HG03565 (cell line): ENCODE measurements at regions not wholly inside any gene's neighbourhood (a gene's known extent, or its start where the extent isn't known, plus 50 kb on each side); places are given as distances from the start of the nearest gene placed in this dataset.
"Not testable (repeated sequence)": the region's sequence is repeated elsewhere in the genome, so short reads cannot be mapped to it uniquely, and the experiment has no call there.

ENCODE experiments used
- ATAC-seq: cut with Tn5 transposase; IDR thresholded peaks from one replicate; pipeline ENCODE4 v1.9.1; 2021; ENCODE audit warnings: mild to moderate bottlenecking, moderate library complexity; ENCODE audit not compliant: unreplicated experiment

DNA sequence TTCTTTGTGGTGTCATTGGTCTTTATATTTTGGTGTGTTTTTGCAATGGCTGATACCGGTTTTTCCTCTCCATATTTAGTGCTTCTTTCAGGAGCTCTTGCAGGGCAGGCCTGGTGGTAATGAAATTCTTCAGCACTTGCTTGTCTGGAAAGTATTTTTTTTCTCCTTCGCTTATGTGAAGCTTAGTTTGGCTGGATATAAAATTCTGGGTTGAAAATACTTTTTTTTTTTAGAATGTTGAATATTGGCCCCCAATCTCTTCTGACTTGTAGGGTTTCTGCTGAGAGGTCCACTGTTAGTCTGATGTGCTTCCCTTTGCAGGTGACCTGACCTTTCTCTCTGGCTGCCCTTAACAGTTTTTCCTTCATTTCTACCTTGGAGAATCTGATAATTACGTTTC, 82.7 kb downstream of the XCL2 start:
- ATAC-seq = not testable (repeated sequence)

DNA sequence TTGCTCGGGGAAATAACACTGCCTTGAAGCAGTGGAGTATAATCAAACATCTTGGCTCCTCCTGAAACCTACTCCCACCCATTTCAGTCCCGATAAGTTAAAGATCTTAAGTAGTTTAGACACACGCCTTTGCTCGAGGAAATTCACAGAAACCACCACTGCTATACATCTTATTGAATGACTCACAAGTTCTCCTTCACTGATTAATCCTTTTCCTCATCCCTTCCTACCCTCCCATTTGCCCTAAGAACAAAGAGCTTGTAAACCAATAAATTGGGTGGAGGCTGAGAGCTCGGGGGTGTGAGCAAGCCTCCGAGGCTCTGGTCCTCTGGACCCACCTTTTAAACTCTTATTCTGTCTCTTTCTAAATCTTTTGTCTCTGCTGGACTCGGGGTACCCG, 86.5 kb downstream of the XCL2 start:
- not testable (repeated sequence) for ATAC-seq

DNA sequence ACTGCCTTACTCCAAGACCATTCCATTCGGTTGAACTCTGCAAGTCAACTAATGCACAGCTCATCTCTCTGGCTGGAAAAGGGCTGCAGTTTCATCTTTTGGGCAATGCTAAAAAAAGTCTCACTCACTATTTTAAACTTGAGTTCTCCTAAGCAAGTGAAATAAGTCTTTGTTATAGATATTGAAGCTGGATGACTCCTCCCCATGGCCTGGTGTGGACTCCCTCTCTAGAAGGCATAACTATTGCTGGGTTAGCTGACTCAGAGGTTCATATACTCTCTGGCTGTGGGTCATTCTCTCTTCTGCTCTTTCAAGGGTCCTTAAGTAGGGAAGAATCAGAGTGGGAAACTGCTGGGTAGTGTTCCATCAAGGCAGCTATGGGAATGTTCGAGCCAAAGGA, 88.0 kb downstream of the XCL2 start:
- no peak for ATAC-seq

DNA sequence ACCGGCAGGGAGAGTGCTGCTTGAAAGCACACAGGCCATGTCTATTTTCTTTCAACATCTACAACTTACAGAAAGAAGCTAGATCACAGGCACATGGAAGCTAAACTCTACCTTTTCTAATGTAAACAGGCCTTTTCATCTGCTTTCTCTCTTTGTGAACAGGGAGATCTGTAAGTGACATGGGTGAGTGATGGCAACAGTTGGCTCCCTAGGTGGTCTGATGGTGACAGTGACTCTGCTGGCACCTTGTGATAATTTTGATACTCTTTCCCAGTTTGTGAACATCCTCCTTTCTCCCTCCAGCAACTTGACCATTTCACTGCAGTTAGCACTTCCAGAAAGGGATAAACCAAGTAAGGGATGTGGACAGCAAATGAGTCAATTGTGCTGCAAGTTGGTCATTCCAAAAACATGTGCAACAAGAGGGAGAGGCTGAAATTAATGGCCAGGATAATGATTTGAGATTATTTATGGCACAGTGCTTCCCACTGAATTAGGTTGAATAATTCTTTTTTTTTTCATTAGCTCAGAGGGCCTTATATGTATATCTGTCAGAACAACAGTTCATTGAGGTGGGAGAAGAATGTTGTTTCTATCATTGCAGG, 89.5 kb downstream of the XCL2 start:
- ATAC-seq = no peak

DNA sequence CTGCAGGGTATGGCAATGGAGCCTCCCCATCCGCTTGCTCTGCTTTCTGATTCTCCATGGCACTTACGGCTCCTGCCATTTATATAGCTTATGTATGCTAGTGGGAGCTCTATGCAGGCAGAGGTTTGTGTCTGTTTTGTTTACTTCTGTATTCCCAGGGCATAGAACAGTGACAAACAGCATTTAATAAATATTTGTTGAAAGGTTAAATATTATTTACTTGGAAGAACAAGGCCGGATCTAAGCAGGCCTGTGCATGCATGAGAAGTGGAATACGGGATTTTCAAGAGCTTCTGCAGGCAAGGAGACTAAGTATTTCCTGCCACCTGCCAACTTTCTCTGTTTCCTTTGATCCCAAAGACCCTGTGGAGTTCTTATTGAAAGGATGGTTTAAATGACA, 90.7 kb downstream of the XCL2 start:
- no peak for ATAC-seq

DNA sequence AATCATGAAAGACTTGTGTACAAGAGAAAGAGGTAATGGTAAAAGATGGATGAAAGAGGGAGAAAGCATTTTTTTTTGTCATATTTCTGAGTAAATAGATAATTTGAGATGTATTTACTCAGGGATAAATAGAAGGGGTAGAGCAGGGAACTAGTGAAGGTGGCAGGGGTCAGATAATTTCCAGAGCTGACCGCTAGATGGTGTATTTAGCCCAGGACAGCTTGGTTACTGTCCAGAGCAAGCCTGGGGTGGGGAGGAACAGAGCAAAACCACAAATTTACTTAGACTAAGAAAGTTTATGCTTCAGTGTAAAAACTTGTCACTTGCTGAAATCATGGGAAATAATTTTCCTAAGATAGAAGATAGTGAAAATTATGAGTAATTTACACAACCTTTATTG, 91.5 kb downstream of the XCL2 start:
- no peak for ATAC-seq

DNA sequence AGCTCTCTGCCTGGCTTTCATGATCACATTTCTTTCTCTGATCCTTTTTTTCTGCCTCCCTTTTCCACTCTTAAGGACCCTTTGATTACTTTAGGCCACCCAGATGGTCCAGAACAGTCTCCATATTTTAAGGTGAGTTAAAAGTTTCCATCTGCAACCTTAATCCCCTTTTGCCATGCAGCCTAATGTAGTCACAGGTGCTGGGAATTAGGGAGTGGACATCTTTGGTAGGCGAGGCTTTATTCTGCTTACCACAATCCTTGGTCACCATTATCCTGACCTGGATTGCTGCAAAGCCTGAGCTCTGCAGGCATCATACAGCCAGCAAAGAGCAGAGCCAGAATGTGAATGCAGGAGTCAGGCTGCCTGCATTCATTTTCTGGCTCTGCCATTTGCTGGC, 95.9 kb downstream of the XCL2 start:
- no peak for ATAC-seq

DNA sequence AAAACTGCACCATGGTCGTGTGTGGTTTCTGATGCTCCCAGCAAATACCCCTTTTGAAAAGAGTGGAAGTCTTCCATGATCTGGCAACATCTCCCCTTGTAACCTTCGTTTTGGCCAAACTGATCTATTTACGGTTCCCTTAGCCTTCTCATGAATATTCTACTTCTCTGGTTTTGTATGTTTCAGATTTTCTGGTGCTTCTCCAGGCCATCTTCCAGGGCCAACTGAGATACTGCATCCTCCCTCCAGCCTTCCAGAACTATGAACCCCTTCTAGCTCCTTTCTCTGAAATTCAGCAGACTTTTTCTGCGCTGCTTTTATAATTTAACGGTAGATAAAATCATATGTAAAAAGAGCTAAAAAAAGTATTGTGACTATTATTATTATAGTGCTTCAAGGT, 97.7 kb downstream of the XCL2 start:
- ATAC-seq = no peak

DNA sequence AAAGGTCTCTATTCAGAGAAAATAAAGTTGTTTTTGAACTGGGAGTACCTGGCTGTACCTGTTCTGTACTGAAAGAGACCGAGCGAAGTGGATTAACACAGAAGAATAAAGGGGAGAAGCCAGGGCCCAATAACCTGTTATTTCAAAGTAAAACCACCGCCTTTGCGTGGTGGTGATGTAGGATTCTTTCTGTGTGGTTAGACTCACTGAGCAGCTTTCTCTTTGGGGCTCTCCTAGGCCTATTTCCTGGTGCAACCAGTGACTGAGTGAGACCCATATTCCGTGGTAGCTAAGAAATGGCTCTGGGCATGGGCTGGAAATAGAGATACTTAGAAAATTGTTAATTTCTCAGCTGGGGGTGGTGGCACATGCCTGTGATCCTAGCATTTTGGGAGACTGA, 99.9 kb downstream of the XCL2 start:
- ATAC-seq = no peak

DNA sequence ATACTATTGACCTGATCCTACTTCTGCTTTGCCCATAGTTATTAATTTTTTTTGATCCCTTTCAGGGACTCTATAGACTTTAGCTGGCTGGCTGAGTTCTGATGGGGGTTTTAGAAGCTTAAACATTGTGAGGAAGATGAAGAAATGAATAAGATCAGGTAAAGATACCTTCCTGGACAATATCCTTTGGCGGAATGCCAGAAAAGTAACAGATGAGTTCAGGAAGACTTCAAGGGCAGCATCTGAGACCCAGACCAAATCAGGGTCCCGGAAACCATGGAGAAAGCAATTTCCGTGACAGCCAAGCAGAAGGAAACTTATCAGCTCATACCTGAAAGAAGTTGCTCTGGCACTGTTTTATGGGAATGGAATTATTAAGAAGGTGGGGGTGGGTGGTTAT, 100.4 kb downstream of the XCL2 start:
- ATAC-seq = no peak

DNA sequence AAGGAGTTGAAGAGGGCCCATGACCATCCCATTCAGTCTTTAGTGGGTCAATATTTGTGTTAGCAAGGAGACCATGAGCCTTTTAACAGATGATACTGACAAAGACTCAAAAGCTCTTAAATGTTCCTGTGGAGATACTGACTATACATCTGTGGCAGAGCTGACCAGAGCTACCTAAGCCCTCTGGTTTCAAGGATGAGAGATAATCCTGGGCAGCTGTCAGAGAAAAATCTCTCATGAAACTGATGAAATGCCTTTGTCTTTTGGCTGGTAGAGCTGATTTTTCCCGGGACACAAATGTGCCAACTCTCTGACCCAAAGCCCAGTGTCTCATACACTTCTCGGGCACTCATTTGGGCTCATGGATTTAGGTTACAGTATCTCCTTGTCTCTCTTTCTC, 100.9 kb downstream of the XCL2 start:
- no peak for ATAC-seq

DNA sequence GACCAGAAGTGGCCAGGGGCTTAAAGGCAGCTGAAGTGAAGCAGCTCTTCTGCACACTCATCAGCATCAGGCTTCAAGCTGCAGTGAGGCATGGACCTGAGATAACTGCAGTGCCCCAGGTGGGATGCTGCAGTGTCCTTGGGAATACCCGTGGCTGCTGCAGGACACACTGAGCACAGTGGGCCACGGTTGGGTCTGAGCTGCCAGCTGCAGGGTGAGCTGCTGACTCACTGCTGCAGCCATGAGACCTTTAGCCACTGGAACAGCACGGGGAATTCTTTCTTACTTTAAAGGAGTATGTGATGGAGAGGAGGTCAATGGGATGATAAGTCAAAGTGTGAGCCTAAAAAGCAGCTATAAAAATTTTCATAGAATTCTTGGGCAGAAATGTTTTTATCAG, 102.1 kb downstream of the XCL2 start:
- no peak for ATAC-seq

DNA sequence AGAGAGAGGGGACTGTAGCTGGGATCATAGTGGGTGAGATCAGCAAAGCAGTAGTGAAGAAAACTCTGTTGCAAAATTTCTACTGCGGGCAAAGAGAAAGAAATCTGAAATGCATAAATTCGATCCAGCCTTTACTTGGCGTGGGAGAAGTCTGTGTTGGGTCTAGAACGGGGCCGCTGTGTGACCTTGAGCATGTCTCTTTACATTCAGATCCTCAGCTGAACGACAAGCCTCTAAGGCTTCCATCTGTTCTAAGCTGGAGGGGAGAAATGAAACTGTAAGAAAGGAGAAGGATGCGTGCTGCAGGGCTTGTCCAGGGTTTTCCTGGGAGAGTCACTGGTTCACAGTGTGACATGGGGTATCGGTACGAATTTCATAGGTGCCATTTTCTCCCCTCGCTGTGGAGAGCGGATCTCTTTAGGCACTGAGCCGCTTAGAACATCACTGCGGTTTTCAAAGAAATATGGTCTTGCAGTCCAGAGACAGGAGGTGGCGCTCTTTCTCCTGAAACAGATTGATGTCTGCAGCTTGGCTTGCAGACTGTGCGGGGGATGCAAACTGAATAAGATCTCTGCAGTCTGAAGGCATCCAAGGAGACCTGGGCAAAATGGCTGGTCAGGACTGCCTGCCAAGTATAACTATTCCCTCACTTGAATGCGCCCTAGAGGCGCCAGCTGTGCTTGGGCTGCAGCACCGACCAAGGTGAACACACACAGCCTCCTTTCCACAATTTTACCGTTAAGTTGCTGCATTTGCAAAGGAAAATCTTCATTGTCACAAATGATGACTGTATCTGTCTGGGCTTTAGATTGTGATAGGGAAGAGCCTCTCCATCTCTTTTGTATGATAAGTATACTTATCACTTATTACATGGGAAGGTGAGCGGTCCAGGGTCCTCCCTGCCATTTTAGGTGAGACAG, 104.1 kb downstream of the XCL2 start:
- ATAC-seq = peak; percentile 71

DNA sequence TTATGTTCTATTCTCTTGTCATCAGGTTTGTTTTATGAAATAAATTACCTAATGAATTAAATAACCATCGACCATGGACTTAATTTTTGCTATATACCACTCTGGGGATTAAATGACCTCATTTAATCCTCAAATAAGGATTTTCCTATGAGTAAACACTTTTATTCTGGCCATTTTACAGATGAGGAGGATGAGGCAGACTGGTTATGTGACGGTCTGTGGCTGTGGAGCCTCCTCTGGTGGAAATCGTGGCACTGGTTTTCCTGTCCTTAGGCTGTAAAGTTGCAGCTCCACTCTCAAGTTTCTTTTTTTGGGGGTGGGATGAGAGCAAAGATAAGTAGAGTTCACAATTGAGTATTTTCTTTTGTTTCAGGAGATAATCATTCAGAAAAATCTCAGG, 105.2 kb downstream of the XCL2 start:
- ATAC-seq = no peak

DNA sequence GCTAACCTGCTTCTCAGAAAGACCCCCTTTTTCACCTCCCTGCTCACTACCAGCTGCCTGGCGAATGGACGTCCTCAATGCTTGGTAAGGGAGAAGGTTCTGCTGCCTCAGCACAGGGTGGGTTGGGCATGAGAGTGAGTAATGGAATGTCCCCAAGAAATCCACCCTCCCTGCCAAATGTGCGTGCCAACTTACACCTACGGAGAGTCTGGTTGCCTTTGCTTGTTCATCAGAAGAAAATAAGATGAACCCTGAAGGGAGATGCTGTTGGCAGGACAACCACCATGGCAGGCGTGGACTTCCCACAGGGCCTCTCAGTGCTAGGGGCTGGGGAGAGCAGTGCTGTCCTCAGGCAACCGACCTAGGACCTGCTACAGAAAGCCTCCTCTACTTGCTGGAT, 106.0 kb downstream of the XCL2 start:
- no peak for ATAC-seq

DNA sequence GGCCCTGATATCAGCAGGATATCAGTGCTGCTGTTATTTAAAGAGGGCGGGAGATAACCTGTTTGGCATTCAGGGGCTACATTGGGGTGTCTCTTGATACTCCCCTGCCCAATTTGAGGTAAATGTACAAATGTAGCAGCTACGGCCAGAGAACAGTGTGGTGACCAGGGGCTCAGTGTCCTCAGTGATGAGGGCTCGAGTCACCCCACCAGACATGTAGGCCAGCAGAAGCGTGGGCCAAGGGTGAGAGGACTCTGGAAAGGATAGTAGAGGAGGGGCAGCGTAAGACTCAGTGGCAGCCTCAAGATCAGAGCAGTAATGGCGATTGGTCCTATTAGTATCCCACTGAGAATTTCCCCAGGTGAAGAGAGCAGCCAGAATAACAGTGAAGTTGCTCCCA, 108.4 kb downstream of the XCL2 start:
- ATAC-seq = no peak

DNA sequence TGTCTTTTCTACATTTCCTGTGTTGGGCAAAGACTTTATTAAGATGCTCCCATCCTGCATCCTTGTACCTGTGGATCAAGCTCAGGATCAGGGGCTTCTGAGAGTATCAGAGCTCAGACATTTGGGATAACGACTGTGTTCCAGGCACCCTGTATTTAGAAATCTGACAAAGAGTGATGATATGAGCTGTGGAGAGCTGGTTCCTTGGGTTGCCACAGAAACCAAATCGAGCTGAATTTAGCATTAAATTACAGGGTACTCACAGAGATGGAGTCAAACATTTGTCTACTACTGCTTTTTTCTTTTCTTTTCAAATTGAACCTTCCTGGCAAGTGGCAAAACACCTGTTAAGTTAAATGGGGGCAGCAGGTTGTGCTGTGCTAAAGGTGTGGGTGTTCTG, 110.6 kb downstream of the XCL2 start:
- ATAC-seq = no peak

DNA sequence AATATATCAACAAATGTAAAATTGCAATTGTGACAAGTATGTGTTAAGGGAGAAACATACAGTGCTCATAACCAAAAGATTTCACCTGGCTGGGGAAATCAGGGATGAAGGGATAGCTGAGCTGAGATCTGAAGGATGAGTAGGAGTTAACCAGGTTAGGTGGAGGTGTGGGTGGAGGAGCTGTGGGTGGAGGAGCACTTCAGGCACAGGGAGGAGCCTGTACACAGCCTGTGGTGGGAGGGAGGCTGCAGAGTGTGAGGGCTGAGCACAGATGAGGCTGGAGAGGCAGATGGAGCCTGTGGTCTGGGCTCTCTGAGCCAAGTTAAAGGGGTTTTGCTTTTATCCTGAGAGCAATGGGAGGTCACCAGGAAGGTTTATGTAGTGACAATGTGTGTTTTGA, 111.9 kb downstream of the XCL2 start:
- ATAC-seq = no peak

DNA sequence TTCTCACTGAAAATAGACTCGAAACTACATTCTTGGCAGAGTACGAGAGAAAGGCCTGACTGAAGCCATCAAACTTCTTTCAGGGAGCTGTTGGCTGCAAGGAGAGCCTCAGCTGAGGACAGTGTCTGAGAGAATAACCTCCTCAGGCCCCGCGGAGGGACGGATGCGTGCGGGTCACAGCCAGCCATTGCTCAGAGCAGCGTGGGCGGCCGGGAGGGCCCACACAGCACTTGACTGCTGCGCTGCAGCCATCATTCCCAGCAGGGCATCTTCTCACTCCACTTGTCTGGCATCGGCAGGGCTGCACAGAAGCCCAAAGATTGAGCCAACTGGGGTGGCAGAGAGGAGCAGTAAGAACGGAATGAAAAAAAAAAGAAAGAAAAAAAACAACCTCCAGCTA, 113.5 kb downstream of the XCL2 start:
- ATAC-seq = no peak

DNA sequence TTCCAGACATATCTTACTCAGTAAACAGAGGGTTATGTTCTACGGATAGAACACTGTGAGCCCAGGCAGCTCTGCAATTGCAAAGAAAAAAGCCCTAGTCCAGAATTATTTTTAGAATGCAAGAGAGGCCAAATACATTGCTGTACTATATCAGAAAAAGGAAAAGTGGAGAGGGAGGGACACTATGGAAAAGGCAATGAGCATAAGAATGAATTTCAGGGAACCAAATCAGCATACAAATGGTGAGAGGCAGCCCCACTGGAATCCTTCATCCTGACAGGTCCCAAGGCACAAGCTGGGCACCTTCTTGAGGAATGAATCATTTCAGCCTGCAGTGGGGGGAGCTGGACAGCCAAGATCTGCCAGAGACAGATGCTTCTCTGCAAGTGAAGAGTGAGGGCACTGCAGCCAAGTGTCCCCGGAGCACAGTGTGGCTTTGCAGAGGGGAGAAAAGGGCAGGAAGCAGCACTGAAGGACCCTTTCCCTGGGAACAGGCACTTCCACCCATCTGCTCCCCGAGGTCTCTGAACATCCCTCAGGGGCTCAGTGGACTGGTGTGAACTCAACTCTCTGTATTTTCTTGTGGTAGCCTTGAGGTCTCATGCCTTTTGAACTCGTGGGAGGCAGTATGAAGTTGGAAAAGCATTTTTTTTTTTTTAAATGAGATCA, 115.6 kb downstream of the XCL2 start:
- no peak for ATAC-seq

DNA sequence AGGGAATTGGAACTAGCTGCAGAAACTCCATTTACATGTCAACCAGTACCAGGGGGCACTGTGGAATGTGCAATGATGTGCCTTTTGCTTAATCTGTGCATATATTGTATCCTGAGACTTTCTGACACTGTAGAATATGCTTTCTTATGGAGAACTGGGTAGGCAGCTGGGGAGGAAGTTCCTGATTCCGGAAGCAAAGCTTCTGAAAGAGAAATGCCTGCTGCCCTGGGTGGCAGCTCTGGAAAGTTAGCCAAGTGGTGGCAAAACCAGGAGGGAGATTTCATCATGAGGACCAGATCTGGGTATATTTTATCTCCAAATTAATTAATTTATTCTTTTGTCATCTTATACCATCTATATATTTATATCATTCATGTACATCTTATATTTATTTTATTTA, 116.7 kb downstream of the XCL2 start:
- no peak for ATAC-seq

DNA sequence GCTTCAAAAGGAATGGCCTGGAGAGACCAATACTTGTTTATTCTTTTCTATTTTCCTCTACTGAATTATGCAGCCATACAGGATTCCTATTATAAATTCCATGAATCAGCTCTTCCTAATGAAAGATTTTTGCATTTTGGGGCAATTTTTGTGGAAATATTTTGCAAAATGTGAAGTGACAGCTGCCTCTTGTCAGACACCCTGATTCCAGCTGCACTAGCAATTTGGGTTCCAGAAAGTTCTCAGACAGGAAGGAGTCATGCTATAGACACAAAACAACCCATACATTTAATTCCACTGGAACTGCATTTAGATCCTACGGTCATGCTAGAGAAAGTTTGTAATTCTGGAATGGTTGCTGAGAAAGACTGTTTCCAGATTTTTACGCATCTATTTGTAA, 119.5 kb downstream of the XCL2 start:
- no peak for ATAC-seq
